ENCODE measurements at regions not wholly inside any gene's neighbourhood (a gene's known extent, or its start where the extent isn't known, plus 50 kb on each side); places are given as distances from the start of the nearest gene placed in this dataset.
"Not testable (repeated sequence)": the region's sequence is repeated elsewhere in the genome, so short reads cannot be mapped to it uniquely, and the experiment has no call there.

DNA sequence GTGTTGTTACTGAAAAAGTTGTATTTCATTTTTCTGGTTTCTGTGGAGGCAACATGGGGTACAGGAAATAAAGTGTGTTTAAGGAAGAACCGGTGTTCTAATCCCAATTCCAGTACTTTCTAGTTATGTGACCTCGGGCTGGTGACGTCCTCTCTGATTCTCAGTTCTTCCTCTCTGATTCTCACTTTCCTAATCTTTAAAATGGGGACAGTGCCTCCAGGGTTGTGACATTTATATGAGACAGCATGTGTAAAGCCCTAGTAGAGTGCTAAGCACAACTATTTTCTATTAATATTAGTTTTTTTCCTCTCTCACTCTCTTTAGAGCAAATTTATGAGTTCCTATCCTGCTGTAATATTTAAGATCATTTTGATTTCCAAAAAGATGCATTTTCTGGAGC is 50.9 kb upstream of the PTPDC1 start:
- no peak for DNase-seq (ENCODE audit: low spot score)

DNA sequence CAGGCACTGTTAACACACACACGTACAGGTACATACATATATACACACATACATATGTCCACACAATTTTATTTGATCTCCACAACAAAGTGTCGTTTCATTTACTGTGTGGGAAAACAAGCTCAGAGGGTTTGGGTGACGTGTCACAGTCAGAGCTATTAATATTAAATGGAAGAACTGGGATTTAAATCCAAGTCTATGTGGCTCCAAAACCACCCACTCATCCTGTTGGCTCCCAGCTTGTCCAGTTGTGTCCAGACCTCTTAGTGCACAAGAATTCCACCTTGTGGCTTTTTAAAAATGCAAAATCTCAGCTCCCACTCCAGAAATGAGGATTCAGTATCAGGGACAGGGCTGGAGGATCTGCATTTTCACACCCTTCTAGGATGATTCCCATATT is 52.3 kb upstream of the PTPDC1 start:
- DNase-seq (ENCODE audit: low spot score) = no peak

DNA sequence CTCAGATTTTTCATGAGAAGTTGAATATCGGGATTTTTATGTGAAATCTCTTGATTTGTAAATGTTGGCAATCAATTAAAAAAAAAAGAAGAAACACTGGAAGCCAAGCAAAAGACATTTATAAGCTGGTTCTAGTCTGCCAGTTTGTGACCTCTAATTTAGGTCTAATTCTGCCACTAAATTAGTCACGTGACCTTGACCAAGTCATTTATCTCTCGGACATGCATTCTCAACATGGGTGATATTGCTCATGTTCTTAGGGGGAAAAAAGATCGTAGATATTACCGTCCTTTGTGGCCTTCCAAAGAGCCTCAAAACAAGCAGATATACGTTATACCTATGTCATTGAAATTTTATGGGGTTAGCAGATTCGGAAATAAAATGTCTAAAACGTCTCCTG is 52.9 kb upstream of the PTPDC1 start:
- no peak for DNase-seq (ENCODE audit: low spot score)

DNA sequence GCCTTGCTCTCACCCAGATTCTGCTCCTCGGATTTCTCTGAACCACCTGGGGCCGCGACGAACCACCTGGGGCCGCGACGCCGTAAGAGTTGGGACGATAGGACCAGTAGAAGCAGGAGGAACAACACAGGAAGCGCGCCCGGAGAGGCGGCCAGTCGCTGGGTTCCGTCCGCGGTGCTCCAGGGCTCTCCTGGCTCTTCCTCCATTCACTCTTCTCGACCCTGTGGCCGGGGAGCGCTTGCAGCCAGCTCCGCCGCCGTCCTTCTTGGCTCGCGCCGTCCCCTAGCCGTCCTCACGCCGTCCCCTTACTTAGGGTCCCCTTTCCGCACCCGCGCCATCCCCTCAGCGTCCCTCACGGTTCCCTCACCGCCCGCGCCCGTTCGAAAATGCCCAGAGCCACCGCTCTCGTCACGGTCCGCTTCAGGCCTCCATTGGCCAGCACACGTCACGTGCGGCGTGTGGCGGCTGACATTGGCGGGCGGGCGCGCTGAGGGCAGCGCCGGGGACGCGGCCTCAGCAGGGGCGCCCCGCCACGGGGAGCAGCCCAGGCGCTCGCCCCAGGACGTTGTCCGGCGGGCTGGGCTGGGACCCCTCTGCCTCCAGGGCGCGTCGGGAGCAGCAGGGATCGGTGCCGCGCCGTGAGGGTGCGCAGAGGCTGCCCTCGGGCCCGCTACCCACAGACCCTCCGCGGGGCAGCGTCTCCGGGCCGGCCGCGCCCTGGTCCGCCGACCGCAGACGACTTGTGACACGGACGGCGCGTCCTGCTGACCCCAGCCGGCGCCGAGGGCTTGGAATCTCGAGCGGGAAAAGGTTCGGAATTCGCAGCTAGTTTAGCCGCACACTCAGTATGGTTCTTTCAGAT is 53.7 kb upstream of the PTPDC1 start:
- DNase-seq (ENCODE audit: low spot score) = peak; percentile 93

DNA sequence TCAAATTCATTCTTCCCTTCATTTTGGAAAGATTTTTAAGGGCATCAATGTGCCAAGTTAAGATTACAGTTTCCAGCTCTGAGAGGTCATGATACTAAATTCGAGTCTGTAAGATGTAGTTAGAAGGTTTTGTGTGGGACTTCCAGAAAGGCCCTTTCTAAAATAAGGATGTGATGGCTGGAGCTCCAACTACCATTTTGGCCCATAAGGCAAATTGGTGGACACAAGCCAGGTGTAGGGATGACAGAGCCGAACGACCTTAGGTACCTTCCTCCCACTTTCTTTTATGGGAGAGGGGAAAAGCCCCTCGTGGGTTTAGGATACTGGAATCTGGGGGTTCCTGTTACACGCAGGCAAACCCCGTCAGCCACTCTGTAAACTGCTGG is 54.3 kb upstream of the PTPDC1 start:
- no peak for DNase-seq (ENCODE audit: low spot score)

DNA sequence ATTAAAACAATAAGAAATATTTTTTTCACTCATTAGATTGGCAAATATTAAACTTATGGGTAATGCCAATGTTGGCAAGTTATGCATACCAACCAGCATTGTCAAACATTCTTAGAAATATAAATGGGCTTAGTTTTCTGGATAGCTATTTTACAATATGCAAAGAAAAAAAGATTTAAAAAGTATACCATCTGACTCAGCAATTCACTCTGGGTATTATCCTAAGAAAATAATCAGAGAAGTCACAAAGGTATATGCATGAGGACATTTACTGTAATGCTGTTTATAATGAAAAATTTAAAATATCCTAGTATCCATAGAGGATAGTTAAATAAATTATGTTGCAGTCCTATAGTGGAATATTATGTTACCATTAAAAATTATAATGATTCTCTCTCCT is 57.4 kb upstream of the PTPDC1 start:
- no peak for DNase-seq (ENCODE audit: low spot score)

DNA sequence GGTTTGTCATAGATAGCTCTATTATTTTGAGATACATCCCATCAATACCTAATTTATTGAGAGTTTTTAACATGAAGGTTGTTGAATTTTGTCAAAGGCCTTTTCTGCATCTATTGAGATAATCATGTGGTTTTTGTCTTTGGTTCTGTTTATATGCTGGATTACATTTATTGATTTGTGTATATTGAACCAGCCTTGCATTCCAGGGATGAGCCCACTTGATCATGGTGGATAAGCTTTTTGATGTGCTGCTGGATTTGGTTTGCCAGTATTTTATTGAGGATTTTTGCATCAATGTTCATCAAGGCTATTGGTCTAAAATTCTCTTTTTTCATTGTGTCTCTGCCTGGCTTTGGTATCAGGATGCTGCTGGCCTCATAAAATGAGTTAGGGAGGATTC is 61.8 kb upstream of the PTPDC1 start:
- DNase-seq (ENCODE audit: low spot score) = not testable (repeated sequence)

DNA sequence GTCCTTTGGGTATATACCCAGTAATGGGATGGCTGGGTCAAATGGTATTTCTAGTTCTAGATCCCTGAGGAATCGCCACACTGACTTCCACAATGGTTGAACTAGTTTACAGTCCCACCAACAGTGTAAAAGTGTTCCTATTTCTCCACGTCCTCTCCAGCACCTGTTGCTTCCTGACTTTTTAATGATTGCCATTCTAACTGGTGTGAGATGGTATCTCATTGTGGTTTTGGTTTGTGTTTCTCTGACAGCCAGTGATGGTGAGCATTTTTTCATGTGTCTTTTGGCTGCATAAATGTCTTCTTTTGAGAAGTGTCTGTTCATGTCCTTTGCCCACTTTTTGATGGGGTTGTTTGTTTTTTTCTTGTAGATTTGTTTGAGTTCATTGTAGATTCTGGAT is 63.4 kb upstream of the PTPDC1 start:
- not testable (repeated sequence) for DNase-seq (ENCODE audit: low spot score)

DNA sequence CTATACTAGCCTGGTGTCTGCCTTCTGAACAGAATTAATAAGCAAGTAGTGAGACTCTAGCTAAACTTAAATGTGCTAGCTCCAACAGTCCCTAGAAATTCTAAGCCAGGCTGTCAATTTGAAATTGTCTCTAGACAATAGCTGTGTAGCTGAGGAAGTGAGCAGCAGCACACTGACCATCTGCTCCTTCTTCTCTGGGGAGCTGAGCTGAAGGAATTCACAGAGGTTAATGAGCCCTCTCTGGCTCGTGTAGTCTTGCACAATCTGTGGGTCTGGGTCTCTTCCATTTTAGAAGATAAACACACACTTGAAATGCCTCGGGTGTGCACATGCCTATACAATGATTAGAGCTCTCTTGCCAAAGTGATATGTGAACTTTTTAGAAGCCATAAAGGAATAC is 63.5 kb upstream of the BARX1 start:
- DNase-seq (ENCODE audit: low spot score) = no peak

DNA sequence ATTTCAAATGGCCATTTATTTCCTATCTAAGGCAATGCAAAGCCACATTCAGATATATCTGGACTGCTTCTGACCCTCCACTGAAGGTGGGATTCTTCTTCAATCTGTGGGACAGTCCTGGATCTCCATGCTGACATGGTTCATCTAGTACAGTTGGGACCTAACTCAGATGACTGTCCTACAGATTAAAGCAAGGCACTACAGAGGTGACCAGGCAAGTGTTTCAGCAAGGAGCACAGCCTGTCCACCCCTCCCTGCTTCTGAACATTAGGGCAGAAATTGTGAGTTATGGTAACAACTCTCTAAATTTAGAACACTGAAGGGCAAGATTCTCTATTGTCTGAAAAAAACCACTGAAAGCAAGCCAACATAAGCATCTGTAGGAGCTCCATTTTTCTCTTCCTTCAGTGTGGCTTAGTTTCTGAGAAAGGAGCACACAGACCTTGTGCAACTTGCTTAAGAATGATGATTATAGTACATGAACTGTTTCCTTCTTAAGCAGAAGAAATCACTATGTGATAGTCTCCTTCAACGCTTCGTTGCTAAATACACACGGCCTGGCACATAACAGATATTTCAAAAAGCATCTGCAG is 62.9 kb upstream of the BARX1 start:
- DNase-seq (ENCODE audit: low spot score) = no peak

DNA sequence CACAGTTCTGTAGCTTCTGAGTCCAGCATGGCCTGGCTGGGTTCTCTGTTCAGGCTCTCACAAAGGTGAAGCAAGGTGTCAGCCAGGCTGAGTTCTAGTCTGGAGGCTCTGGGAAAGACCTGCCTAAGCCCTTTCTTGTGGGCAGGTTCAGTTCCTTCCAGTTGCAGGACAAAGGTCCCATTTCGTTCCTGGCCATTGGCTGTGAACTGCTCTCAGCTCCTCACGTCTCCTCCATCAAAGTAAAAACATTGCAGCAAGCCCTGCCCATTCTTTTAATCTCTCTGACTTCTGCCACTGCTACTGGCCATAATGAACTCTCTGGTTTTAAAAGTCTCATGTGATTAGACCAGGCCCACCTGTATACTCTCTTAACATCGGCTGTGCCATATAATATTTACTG is 61.6 kb upstream of the BARX1 start:
- DNase-seq (ENCODE audit: low spot score) = no peak

DNA sequence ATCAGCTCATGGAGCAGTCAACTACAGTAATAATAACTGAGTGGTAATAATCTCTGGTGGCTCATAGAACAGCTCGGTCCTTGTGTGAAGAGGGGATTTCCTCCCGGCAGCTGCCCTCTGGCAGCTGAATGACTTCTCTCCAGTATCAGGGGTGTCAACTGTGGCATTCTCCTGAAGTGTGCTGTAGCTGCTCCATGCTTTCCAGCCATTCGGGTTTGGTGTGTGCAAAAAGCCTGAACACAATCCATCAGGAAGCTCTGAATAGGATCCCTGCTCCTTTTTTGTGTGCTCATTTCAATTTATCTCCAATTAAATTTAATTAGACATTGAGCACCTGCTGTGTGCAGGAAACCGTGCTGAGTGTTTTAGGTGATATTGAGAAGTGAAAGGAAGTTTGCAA is 59.8 kb upstream of the BARX1 start:
- no peak for DNase-seq (ENCODE audit: low spot score)

DNA sequence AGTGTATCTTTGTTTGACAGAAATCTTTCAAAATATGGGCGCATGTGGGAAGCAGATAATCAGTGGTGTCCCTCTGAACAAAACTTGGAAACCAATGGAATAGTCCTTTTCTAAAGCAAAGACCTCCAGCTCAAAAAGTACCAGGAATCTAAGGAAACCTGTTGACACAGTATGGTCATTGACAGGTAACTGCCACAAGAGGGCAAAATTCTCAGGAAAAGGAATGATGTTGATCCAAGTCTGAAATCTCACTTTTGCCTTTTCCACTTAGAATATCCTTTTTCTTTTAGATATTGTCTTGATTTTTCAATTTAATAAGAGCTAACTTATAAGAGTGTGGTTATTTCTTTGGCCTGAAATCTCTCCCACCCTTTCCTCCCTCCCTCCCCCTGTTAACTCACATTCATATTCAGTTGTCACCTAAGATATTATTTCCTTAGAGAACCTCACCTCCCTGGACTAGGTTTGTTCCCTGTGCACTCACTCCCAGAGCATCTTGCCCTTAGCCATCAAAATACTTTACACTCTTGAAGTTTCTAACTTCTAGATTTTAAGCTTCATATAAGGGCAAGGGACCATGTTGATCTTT is 59.0 kb upstream of the BARX1 start:
- peak; percentile 35 for DNase-seq (ENCODE audit: low spot score)

DNA sequence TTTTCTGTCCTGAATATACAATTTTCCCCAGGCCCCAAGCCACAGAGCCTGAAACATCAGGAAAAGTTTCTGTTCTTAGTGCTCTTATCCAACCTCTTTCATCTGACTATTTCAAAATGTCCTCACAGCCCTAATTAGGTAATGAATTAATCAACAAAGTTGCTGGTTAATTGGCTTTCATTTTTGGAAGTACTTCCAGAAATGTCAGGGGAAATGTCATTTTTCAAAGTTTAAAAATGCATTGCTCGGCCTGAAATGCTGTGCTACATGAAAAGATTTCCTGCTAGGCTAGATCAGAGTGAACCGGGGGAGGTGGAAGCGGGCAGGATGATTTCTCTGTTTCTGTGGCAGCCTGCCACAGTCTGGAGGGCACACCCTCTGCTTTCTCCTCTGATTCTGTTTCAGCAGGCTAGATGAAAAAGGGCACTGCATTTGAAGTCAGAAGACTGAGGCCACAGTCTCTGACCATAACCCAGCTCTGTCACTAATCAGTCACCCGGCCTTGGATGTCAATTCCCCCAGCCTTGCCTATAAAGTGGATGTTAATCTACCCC is 55.9 kb upstream of the BARX1 start:
- peak; percentile 70 for DNase-seq (ENCODE audit: low spot score)

DNA sequence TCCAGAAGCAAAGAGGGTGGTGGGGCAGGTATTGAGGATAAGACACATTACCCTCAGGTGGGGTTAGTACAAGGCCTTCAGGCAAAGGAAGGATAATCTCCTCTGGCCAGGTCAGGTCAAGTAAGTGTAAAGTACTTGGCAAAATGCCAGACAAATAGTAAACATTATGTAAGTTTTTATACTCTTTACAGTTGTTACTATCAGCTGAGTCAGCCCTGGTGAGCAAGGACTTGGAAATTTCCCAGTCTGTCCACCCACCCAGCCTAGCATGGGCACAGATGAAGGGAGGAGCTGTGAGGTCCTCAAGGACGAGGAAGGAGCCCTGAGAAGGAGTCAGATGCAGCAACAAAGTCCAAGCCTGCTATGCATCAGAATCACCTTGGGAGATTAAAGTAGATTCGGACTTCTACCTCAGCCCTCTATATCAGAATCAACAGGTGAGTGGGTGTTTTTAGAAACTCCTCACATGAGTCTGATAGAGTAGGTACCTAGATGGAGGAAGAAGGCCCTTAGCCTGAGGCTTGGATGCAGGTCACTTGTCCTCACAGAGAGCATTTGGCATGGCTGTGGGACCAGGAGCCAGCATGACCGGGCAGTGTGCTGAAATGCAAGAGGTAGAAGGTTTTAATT is 50.2 kb upstream of the BARX1 start:
- DNase-seq (ENCODE audit: low spot score) = no peak
